CD8-positive, alpha-beta memory T cell (primary cell): ENCODE measurements at regions not wholly inside any gene's neighbourhood (a gene's known extent, or its start where the extent isn't known, plus 50 kb on each side); places are given as distances from the start of the nearest gene placed in this dataset.

Experiments used
- CTCF ChIA-PET: fragments of 350-600 bp; sonication (Branson Sonifier 250); formaldehyde crosslinking; loops from one replicate; lab custom pipeline; 2021; ENCODE audit warnings: antibody characterized with exemption; lab: Charles Lee
- POLR2A ChIA-PET: fragments of 350-600 bp; sonication (Branson Sonifier 250); formaldehyde crosslinking; loops from one replicate; lab custom pipeline; 2021; ENCODE audit warnings: antibody characterized with exemption; lab: Charles Lee
- DNase-seq, 5 donors: peaks; one replicate each; pipeline versions ENCODE4 v3.0.0 to v3.0.0-alpha.2; 2020 to 2022; ENCODE audit warnings: mixed read lengths in 1 of 5
- H3K27ac ChIP-seq: one replicate; pipeline ENCODE4 v1.7.0; 2013; ENCODE audit warnings: low read depth, mild to moderate bottlenecking, low read length, moderate library complexity
- H3K27me3 ChIP-seq: 2 replicates; pipeline ENCODE4 v1.7.0; 2013; ENCODE audit warnings: low read length, mild to moderate bottlenecking; ENCODE audit not compliant: insufficient read depth, poor library complexity, severe bottlenecking
- H3K36me3 ChIP-seq: 2 replicates; pipeline ENCODE4 v1.7.0; 2013; ENCODE audit warnings: mild to moderate bottlenecking, low read length, moderate library complexity; ENCODE audit not compliant: insufficient read depth
- H3K4me1 ChIP-seq: 2 replicates; pipeline ENCODE4 v1.7.0; 2013; ENCODE audit warnings: mild to moderate bottlenecking, low read length, moderate library complexity; ENCODE audit not compliant: insufficient read depth
- H3K4me3 ChIP-seq: 2 replicates; pipeline ENCODE4 v1.7.0; 2013; ENCODE audit warnings: mild to moderate bottlenecking, low read length
- H3K9me3 ChIP-seq: 2 replicates; pipeline ENCODE4 v1.7.0; 2013; ENCODE audit warnings: mild to moderate bottlenecking, low read length
- H3K27ac Mint-ChIP-seq, 8 donors: one replicate each; pipeline ENCODE4 v1.8.0; 2020 to 2021; ENCODE audit warnings: mixed read lengths in 8 of 8, mild to moderate bottlenecking in 6 of 8, inconsistent platforms in 3 of 8, moderate library complexity in 3 of 8
- H3K27me3 Mint-ChIP-seq, 2 donors: one replicate each; pipeline ENCODE4 v1.8.0; 2020 to 2021; ENCODE audit warnings: mixed read lengths in 2 of 2, mild to moderate bottlenecking in 1 of 2, moderate library complexity in 1 of 2
- H3K36me3 Mint-ChIP-seq, 3 donors: one replicate each; pipeline ENCODE4 v1.8.0; 2020 to 2021; ENCODE audit warnings: mixed read lengths in 3 of 3, inconsistent platforms in 1 of 3, mild to moderate bottlenecking in 1 of 3
- H3K4me1 Mint-ChIP-seq, 3 donors: one replicate each; pipeline ENCODE4 v1.8.0; 2020 to 2021; ENCODE audit warnings: mixed read lengths in 3 of 3, inconsistent platforms in 1 of 3, mild to moderate bottlenecking in 1 of 3
- H3K4me3 Mint-ChIP-seq, 7 donors: one replicate each; pipeline ENCODE4 v1.8.0; 2020 to 2021; ENCODE audit warnings: mixed read lengths in 7 of 7, mild to moderate bottlenecking in 6 of 7, moderate library complexity in 4 of 7, inconsistent platforms in 2 of 7
- H3K9me3 Mint-ChIP-seq, 5 donors: one replicate each; pipeline ENCODE4 v1.8.0; 2020 to 2022; ENCODE audit warnings: mixed read lengths in 5 of 5, mild to moderate bottlenecking in 3 of 5, moderate library complexity in 2 of 5, inconsistent platforms in 1 of 5

- Histone ChIP-seq H3K36me3 (no peaks in the 10 kb centered on the region), H3K27ac (no peak overlapping the region), H3K4me1 (no peaks in the 10 kb centered on the region), H3K4me3 (no peak overlapping the region), H3K9me3 (no peaks in the 10 kb centered on the region), H3K27me3 (no peaks in the 10 kb centered on the region)
- no peaks in the 10 kb centered on the region for H3K27me3 Mint-ChIP-seq
- no peaks in the 10 kb centered on the region for H3K36me3 Mint-ChIP-seq
- POLR2A ChIA-PET = no interaction called here
- CTCF ChIA-PET = no interaction called here
- no peaks in the 10 kb centered on the region for H3K4me1 Mint-ChIP-seq
- no peak overlapping the region for H3K27ac Mint-ChIP-seq
- no peak for DNase-seq
- H3K4me3 Mint-ChIP-seq = no peak overlapping the region
- peaks cover 0 to 8% (median 3%) of the 10 kb centered on the region in 5 donors for H3K9me3 Mint-ChIP-seq
Measured at GRCh38 chr13:83008212-83008929, 873.9 kb downstream of the SLITRK1 start.

GRCh38 chr13:83007226-83007625, 875.0 kb downstream of the SLITRK1 start:
- ChIA-PET POLR2A (no interaction called here), CTCF (no interaction called here)
- Histone ChIP-seq H3K27ac (no peak overlapping the region), H3K27me3 (no peaks in the 10 kb centered on the region), H3K4me1 (no peaks in the 10 kb centered on the region), H3K36me3 (no peaks in the 10 kb centered on the region), H3K9me3 (no peaks in the 10 kb centered on the region), H3K4me3 (no peak overlapping the region)
- H3K27ac Mint-ChIP-seq = no peak overlapping the region
- H3K9me3 Mint-ChIP-seq = peaks cover 0 to 8% (median 3%) of the 10 kb centered on the region in 5 donors
- no peaks in the 10 kb centered on the region for H3K36me3 Mint-ChIP-seq
- no peaks in the 10 kb centered on the region for H3K4me1 Mint-ChIP-seq
- H3K4me3 Mint-ChIP-seq = no peak overlapping the region
- no peaks in the 10 kb centered on the region for H3K27me3 Mint-ChIP-seq
- DNase-seq = no peak

- Mint-ChIP-seq H3K4me1 (no peaks in the 10 kb centered on the region), H3K36me3 (no peaks in the 10 kb centered on the region), H3K4me3 (no peak overlapping the region), H3K9me3 (peaks cover 0 to 13% (median 3%) of the 10 kb centered on the region in 5 donors), H3K27me3 (no peaks in the 10 kb centered on the region), H3K27ac (no peak overlapping the region)
- DNase-seq = no peak
- Histone ChIP-seq H3K9me3 (no peaks in the 10 kb centered on the region), H3K4me3 (no peak overlapping the region), H3K27me3 (no peaks in the 10 kb centered on the region), H3K36me3 (no peaks in the 10 kb centered on the region), H3K27ac (no peak overlapping the region), H3K4me1 (no peaks in the 10 kb centered on the region)
- POLR2A ChIA-PET = no interaction called here
- CTCF ChIA-PET = no interaction called here
Measured at GRCh38 chr13:83003185-83003584, 879.1 kb downstream of the SLITRK1 start.

- no peaks in the 10 kb centered on the region for H3K27me3 Mint-ChIP-seq
- no peaks in the 10 kb centered on the region for H3K27me3 ChIP-seq
- H3K4me1 Mint-ChIP-seq = no peaks in the 10 kb centered on the region
- no peak overlapping the region for H3K4me3 ChIP-seq
- no peak overlapping the region for H3K27ac ChIP-seq
- ChIA-PET CTCF (no interaction called here), POLR2A (no interaction called here)
- H3K4me3 Mint-ChIP-seq = no peak overlapping the region
- no peaks in the 10 kb centered on the region for H3K9me3 ChIP-seq
- H3K36me3 ChIP-seq = no peaks in the 10 kb centered on the region
- H3K9me3 Mint-ChIP-seq = peaks cover 0 to 7% (median 4%) of the 10 kb centered on the region in 5 donors
- no peak for DNase-seq
- no peak overlapping the region for H3K27ac Mint-ChIP-seq
- H3K4me1 ChIP-seq = no peaks in the 10 kb centered on the region
- no peaks in the 10 kb centered on the region for H3K36me3 Mint-ChIP-seq
Measured at GRCh38 chr13:82993417-82993816, 888.9 kb downstream of the SLITRK1 start.

- peaks cover 0 to 1% of the 10 kb centered on the region in 2 donors for H3K27me3 Mint-ChIP-seq
- H3K27ac ChIP-seq = no peak overlapping the region
- no peak overlapping the region for H3K27ac Mint-ChIP-seq
- no peaks in the 10 kb centered on the region for H3K4me1 Mint-ChIP-seq
- no peaks in the 10 kb centered on the region for H3K36me3 ChIP-seq
- H3K27me3 ChIP-seq = no peaks in the 10 kb centered on the region
- H3K4me3 Mint-ChIP-seq = no peak overlapping the region
- H3K9me3 ChIP-seq = no peaks in the 10 kb centered on the region
- H3K4me1 ChIP-seq = no peaks in the 10 kb centered on the region
- ChIA-PET POLR2A (no interaction called here), CTCF (no interaction called here)
- DNase-seq = no peak
- no peak overlapping the region for H3K4me3 ChIP-seq
- H3K36me3 Mint-ChIP-seq = no peaks in the 10 kb centered on the region
- H3K9me3 Mint-ChIP-seq = peaks cover 0 to 15% (median 2%) of the 10 kb centered on the region in 5 donors
Measured at GRCh38 chr13:82976499-82976898, 905.8 kb downstream of the SLITRK1 start.

DNA sequence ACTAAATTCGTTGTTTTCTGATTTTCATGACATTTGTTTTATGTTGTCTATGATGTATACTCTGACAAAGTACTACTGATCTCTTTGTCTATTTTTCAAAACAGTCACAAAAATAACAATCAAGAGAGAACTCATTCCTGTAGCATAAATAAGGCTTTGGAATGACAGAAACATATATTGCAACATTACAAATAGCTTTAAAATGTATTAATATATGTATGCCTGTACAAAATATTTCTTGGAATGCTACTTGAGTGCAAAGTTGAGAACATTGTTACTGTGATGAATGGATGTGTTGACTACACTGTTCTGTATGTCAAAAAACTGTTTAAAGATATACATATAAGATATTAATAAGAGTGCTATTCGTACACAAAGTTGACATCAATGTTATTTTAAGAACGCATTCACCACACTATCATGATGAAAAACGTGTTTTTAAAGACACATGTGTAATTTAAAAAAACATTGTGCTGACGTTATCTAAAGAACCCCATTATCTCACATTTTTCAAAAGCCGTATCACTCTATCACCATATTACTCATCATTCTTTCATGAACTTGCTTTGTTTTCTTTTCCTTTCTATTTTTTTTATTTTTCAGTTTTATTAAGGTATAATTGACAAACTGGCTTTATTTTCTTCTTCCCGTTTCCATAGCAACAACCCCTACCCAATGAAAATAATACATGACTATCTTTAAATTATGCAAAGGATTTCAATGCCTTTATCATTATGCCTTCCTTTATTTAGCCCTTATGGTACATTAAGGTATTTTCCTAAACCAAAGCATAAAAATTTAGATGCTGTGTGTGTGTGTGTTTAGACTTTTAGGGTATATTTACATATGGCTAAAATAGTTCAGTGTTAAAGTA, 918.8 kb downstream of the SLITRK1 start:
- Mint-ChIP-seq H3K4me3 (no peak overlapping the region), H3K36me3 (no peaks in the 10 kb centered on the region), H3K4me1 (no peaks in the 10 kb centered on the region), H3K27ac (no peak overlapping the region), H3K27me3 (no peaks in the 10 kb centered on the region), H3K9me3 (peaks cover 0 to 22% (median 2%) of the 10 kb centered on the region in 5 donors)
- no peaks in the 10 kb centered on the region for H3K4me1 ChIP-seq
- H3K36me3 ChIP-seq = no peaks in the 10 kb centered on the region
- ChIA-PET POLR2A (no interaction called here), CTCF (no interaction called here)
- DNase-seq = no peak
- H3K9me3 ChIP-seq = no peaks in the 10 kb centered on the region
- H3K27me3 ChIP-seq = no peaks in the 10 kb centered on the region
- H3K4me3 ChIP-seq = no peak overlapping the region
- H3K27ac ChIP-seq = no peak overlapping the region

GRCh38 chr13:82962397-82962796, 919.9 kb downstream of the SLITRK1 start:
- no peaks in the 10 kb centered on the region for H3K27me3 Mint-ChIP-seq
- no peaks in the 10 kb centered on the region for H3K9me3 ChIP-seq
- no peaks in the 10 kb centered on the region for H3K27me3 ChIP-seq
- POLR2A ChIA-PET = no interaction called here
- no peak overlapping the region for H3K4me3 Mint-ChIP-seq
- no peaks in the 10 kb centered on the region for H3K4me1 ChIP-seq
- DNase-seq = no peak
- no peaks in the 10 kb centered on the region for H3K36me3 ChIP-seq
- no peaks in the 10 kb centered on the region for H3K4me1 Mint-ChIP-seq
- peaks cover 0 to 13% (median 2%) of the 10 kb centered on the region in 5 donors for H3K9me3 Mint-ChIP-seq
- CTCF ChIA-PET = no interaction called here
- no peak overlapping the region for H3K27ac Mint-ChIP-seq
- H3K36me3 Mint-ChIP-seq = no peaks in the 10 kb centered on the region
- H3K27ac ChIP-seq = no peak overlapping the region
- H3K4me3 ChIP-seq = no peak overlapping the region

DNA sequence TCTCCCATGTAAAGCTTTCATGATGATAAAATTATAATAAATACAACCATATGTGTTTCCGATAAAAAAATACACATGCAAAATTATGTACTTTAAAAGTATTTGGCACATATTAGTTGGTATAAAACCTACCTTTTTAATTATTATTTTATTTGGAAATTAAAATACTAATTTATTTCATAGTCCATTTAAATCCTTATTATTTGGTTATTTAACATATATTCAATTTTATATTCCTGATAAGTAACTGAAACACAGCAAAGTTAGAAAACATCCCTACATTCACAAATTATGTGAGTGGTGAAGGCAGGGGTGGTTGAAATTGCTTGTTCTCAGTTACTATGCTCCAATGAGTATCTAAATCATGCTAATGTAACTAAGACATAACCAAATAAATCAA, 920.5 kb downstream of the SLITRK1 start:
- no peak overlapping the region for H3K27ac Mint-ChIP-seq
- Histone ChIP-seq H3K4me1 (no peaks in the 10 kb centered on the region), H3K4me3 (no peak overlapping the region), H3K27me3 (no peaks in the 10 kb centered on the region), H3K9me3 (no peaks in the 10 kb centered on the region), H3K36me3 (no peaks in the 10 kb centered on the region), H3K27ac (no peak overlapping the region)
- H3K4me3 Mint-ChIP-seq = no peak overlapping the region
- no peaks in the 10 kb centered on the region for H3K4me1 Mint-ChIP-seq
- H3K36me3 Mint-ChIP-seq = no peaks in the 10 kb centered on the region
- ChIA-PET POLR2A (no interaction called here), CTCF (no interaction called here)
- no peaks in the 10 kb centered on the region for H3K27me3 Mint-ChIP-seq
- peaks cover 0 to 10% (median 2%) of the 10 kb centered on the region in 5 donors for H3K9me3 Mint-ChIP-seq
- DNase-seq = no peak
